Naive thymus-derived CD4-positive, alpha-beta T cell (primary cell): ENCODE measurements at regions not wholly inside any gene's neighbourhood (a gene's known extent, or its start where the extent isn't known, plus 50 kb on each side); places are given as distances from the start of the nearest gene placed in this dataset.

ENCODE experiments used
- ATAC-seq: fragments of 150-1000 bp; cut with Tn5 transposase; 2 replicates; pipeline ENCODE4 v1.10.0; 2021; ENCODE audit warnings: mild to moderate bottlenecking, moderate library complexity
- CTCF ChIA-PET: fragments of 350-600 bp; sonication (Branson Sonifier 250); formaldehyde crosslinking; loops from one replicate; lab custom pipeline; 2021; ENCODE audit warnings: antibody characterized with exemption; lab: Charles Lee
- POLR2A ChIA-PET: fragments of 350-600 bp; sonication (Branson Sonifier 250); formaldehyde crosslinking; loops from one replicate; lab custom pipeline; 2021; ENCODE audit warnings: antibody characterized with exemption, inconsistent platforms; lab: Charles Lee
- DNase-seq, 9 donors: peaks; one replicate each; pipeline versions ENCODE4 v3.0.0 to v3.0.0-alpha.2; 2020 to 2022; ENCODE audit warnings: mixed read lengths in 1 of 9
- H3K27ac ChIP-seq: one replicate; pipeline ENCODE4 v1.7.0; 2013; ENCODE audit warnings: mild to moderate bottlenecking, low read depth, low read length, moderate library complexity
- H3K27me3 ChIP-seq, 2 donors: one replicate each; pipeline ENCODE4 v1.7.0; 2013; ENCODE audit warnings: low read length in 2 of 2, mild to moderate bottlenecking in 2 of 2, moderate library complexity in 2 of 2; ENCODE audit not compliant: control insufficient read depth in 2 of 2, insufficient read depth in 2 of 2
- H3K36me3 ChIP-seq, 3 experiments: 1 replicate in 2 of 3; 2 replicates in 1 of 3; pipeline ENCODE4 v1.7.0; 2013; ENCODE audit warnings: low read length in 3 of 3, mild to moderate bottlenecking in 3 of 3, moderate library complexity in 1 of 3; ENCODE audit not compliant: insufficient read depth in 3 of 3, control insufficient read depth in 2 of 3
- H3K4me1 ChIP-seq, 2 donors: one replicate each; pipeline ENCODE4 v1.7.0; 2013; ENCODE audit warnings: low read length in 2 of 2, mild to moderate bottlenecking in 2 of 2, moderate library complexity in 1 of 2; ENCODE audit not compliant: control insufficient read depth in 2 of 2, insufficient read depth in 2 of 2
- H3K4me3 ChIP-seq: 2 replicates; pipeline ENCODE4 v1.7.0; 2013; ENCODE audit warnings: mild to moderate bottlenecking, low read length
- H3K9me3 ChIP-seq, 3 experiments: 1 replicate in 2 of 3; 2 replicates in 1 of 3; pipeline ENCODE4 v1.7.0; 2013; ENCODE audit warnings: low read length in 3 of 3; ENCODE audit not compliant: control insufficient read depth in 2 of 3
- H3K27ac Mint-ChIP-seq, 9 donors: one replicate each; pipeline ENCODE4 v1.8.0; 2020 to 2022; ENCODE audit warnings: mixed read lengths in 9 of 9, mild to moderate bottlenecking in 8 of 9, moderate library complexity in 5 of 9, inconsistent platforms in 2 of 9
- H3K27me3 Mint-ChIP-seq, 5 donors: one replicate each; pipeline ENCODE4 v1.8.0; 2021 to 2022; ENCODE audit warnings: mixed read lengths in 5 of 5, mild to moderate bottlenecking in 1 of 5
- H3K36me3 Mint-ChIP-seq, 5 donors: one replicate each; pipeline ENCODE4 v1.8.0; 2020 to 2022; ENCODE audit warnings: mixed read lengths in 5 of 5, mild to moderate bottlenecking in 3 of 5, inconsistent platforms in 1 of 5
- H3K4me1 Mint-ChIP-seq, 7 donors: one replicate each; pipeline ENCODE4 v1.8.0; 2020 to 2022; ENCODE audit warnings: mixed read lengths in 7 of 7, mild to moderate bottlenecking in 3 of 7, inconsistent platforms in 1 of 7
- H3K4me3 Mint-ChIP-seq, 10 donors: one replicate each; pipeline ENCODE4 v1.8.0; 2020 to 2022; ENCODE audit warnings: mild to moderate bottlenecking in 10 of 10, mixed read lengths in 10 of 10, moderate library complexity in 6 of 10, inconsistent platforms in 2 of 10
- H3K9me3 Mint-ChIP-seq, 11 donors: one replicate each; pipeline ENCODE4 v1.8.0; 2020 to 2022; ENCODE audit warnings: mixed read lengths in 11 of 11, mild to moderate bottlenecking in 4 of 11, inconsistent platforms in 1 of 11, moderate library complexity in 1 of 11
- intact Hi-C, 2 donors: fragments of 100-400 bp; cut with micrococcal nuclease; formaldehyde crosslinking; loops; one replicate each; pipeline ENCODE4 v1.15.1; 2023

DNA sequence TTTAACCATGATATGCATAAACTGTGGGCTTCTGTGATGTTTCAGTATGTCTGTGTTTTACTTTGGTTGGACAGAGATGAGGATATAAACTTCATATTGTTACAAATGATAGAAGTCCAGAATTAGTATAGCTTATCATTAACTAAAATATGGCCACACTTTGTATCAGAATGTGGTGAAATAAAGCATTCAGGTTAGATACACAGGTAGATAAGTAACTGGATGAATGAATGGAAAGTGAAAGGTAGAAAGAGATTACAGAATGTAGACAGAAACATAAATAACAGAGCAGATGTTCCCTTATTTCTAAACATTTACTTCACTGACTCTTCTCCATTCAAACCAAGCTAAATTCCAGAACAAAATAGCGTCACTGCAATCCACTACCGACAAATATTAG is 1033.8 kb downstream of the CDH18 start:
- no peak for DNase-seq
- H3K4me3 ChIP-seq = no peak overlapping the region
- no peaks in the 10 kb centered on the region for H3K27me3 ChIP-seq
- H3K4me3 Mint-ChIP-seq = no peak overlapping the region
- CTCF ChIA-PET = interaction anchor here (0.6 kb wide), 1 partner anchor 1702 kb away, joined by 5 read pairs; no protein-coding TSS in a partner anchor
- no peaks in the 10 kb centered on the region for H3K36me3 Mint-ChIP-seq
- H3K27ac Mint-ChIP-seq = no peak overlapping the region
- no peaks in the 10 kb centered on the region for H3K4me1 ChIP-seq
- H3K36me3 ChIP-seq = no peaks in the 10 kb centered on the region
- no peaks in the 10 kb centered on the region for H3K27me3 Mint-ChIP-seq
- H3K9me3 ChIP-seq = no peaks in the 10 kb centered on the region
- peaks cover 0 to 34% (median 4%) of the 10 kb centered on the region in 11 donors for H3K9me3 Mint-ChIP-seq
- H3K4me1 Mint-ChIP-seq = no peaks in the 10 kb centered on the region
- H3K27ac ChIP-seq = no peak overlapping the region
- POLR2A ChIA-PET = no interaction called here
- intact Hi-C loops = no loop called here
- ATAC-seq = no peak

DNA sequence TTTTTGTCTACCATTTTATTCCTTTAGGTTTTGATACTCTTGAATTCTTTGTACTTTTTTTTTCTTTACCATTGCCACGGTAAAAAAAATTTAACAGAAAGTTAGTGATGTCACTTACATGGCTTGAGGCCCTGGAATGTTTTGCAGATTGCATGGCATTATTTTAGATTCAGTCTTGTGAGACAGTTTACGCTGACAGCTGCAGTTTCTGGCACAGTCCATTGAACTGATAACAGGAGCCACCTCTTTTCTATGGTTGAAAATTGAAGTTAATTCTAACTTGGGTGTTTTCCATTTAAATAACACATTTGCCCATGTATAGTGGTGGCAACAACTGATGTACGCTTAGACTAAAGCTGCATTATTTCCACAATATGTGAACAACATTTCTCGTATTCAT is 1028.5 kb downstream of the CDH18 start:
- no peak overlapping the region for H3K27ac ChIP-seq
- H3K4me1 ChIP-seq = no peaks in the 10 kb centered on the region
- intact Hi-C loops = no loop called here
- Mint-ChIP-seq H3K4me3 (no peak overlapping the region), H3K27ac (no peak overlapping the region), H3K36me3 (no peaks in the 10 kb centered on the region), H3K9me3 (peaks cover 0 to 21% (median 0%) of the 10 kb centered on the region in 11 donors), H3K4me1 (no peaks in the 10 kb centered on the region), H3K27me3 (no peaks in the 10 kb centered on the region)
- DNase-seq = no peak
- CTCF ChIA-PET = no interaction called here
- H3K9me3 ChIP-seq = no peaks in the 10 kb centered on the region
- H3K27me3 ChIP-seq = no peaks in the 10 kb centered on the region
- no peaks in the 10 kb centered on the region for H3K36me3 ChIP-seq
- no peak overlapping the region for H3K4me3 ChIP-seq
- ATAC-seq = no peak
- POLR2A ChIA-PET = no interaction called here

DNA sequence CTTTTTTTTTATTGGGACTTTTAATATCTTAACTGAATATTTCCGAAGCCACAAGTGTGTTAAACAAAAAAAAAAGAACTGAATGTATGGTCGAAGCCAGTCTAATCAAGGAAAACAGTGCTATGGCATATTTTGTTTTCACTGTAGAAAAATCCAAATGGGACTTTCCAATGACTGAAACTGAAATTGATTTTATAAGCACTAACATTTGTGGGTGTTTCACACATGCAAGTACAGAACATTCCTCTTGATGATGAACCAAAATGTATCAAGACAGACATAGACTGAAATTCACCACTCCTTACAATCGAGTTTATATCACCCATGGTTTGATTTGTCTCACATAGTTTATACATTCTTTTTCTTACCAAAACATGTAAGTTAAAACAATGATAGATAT is 1026.8 kb downstream of the CDH18 start:
- Mint-ChIP-seq H3K4me1 (no peaks in the 10 kb centered on the region), H3K4me3 (no peak overlapping the region), H3K36me3 (no peaks in the 10 kb centered on the region), H3K27ac (no peak overlapping the region), H3K9me3 (peaks cover 0 to 24% (median 0%) of the 10 kb centered on the region in 11 donors), H3K27me3 (no peaks in the 10 kb centered on the region)
- Histone ChIP-seq H3K27me3 (no peaks in the 10 kb centered on the region), H3K4me3 (no peak overlapping the region), H3K9me3 (no peaks in the 10 kb centered on the region), H3K27ac (no peak overlapping the region), H3K36me3 (no peaks in the 10 kb centered on the region), H3K4me1 (no peaks in the 10 kb centered on the region)
- POLR2A ChIA-PET = no interaction called here
- DNase-seq (no peak), ATAC-seq (no peak)
- CTCF ChIA-PET = no interaction called here
- intact Hi-C loops = no loop called here

DNA sequence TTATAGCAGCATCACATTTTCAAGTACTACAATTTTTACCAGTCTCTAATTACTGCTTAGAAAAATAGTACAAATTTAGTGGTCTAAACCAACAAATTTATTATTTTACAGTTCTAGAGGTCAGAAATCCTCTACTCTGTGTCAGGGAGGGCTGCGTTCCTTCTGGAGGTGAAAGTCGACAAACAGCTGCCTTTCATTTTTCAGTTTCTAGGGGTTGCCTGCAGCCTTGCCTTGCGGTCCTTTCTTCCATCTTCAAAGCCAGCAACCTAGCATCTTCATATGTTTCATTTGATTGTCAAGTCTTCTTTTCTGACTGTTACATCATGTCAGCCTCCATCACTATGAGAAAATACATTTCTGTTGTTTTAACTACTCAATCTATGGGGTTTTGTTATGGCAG is 1022.1 kb downstream of the CDH18 start:
- no peak for ATAC-seq
- H3K4me3 Mint-ChIP-seq = no peak overlapping the region
- peaks cover 0 to 19% (median 2%) of the 10 kb centered on the region in 11 donors for H3K9me3 Mint-ChIP-seq

DNA sequence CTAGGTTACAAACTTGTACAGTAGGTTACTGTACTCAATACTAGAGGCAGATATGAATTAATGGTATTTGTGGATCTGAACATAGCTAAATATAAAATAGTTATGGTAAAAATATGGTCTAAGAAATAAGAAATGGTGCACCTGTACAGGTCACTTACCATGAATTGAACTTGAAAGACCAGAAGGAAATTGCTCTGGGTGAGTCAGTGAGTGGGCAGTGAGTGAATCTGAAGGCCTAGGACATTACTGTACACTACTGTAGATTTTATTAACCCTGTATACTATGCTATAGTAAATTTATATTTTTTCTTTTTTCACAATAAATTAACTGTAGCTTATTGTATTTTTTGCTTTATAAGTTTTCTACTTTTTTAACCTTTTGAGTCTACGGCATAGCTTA is 1020.4 kb downstream of the CDH18 start:
- intact Hi-C loops = no loop called here
- H3K36me3 ChIP-seq = no peaks in the 10 kb centered on the region
- no peak overlapping the region for H3K4me3 Mint-ChIP-seq
- H3K9me3 Mint-ChIP-seq = peaks cover 0 to 20% (median 2%) of the 10 kb centered on the region in 11 donors
- CTCF ChIA-PET = no interaction called here
- no peak overlapping the region for H3K4me3 ChIP-seq
- DNase-seq (no peak), ATAC-seq (no peak)
- no peaks in the 10 kb centered on the region for H3K4me1 Mint-ChIP-seq
- H3K36me3 Mint-ChIP-seq = no peaks in the 10 kb centered on the region
- H3K9me3 ChIP-seq = no peaks in the 10 kb centered on the region
- POLR2A ChIA-PET = no interaction called here
- H3K27ac Mint-ChIP-seq = no peak overlapping the region
- no peak overlapping the region for H3K27ac ChIP-seq
- no peaks in the 10 kb centered on the region for H3K27me3 Mint-ChIP-seq
- H3K4me1 ChIP-seq = no peaks in the 10 kb centered on the region
- no peaks in the 10 kb centered on the region for H3K27me3 ChIP-seq

More for the DNA sequence above, 1022.1 kb downstream of the CDH18 start:
- Mint-ChIP-seq H3K27ac (no peak overlapping the region), H3K4me1 (no peaks in the 10 kb centered on the region), H3K36me3 (no peaks in the 10 kb centered on the region), H3K27me3 (no peaks in the 10 kb centered on the region)
- no peak for DNase-seq
- CTCF ChIA-PET = no interaction called here
- Histone ChIP-seq H3K9me3 (no peaks in the 10 kb centered on the region), H3K27me3 (no peaks in the 10 kb centered on the region), H3K27ac (no peak overlapping the region), H3K4me3 (no peak overlapping the region), H3K36me3 (no peaks in the 10 kb centered on the region), H3K4me1 (no peaks in the 10 kb centered on the region)
- intact Hi-C loops = no loop called here
- POLR2A ChIA-PET = no interaction called here

DNA sequence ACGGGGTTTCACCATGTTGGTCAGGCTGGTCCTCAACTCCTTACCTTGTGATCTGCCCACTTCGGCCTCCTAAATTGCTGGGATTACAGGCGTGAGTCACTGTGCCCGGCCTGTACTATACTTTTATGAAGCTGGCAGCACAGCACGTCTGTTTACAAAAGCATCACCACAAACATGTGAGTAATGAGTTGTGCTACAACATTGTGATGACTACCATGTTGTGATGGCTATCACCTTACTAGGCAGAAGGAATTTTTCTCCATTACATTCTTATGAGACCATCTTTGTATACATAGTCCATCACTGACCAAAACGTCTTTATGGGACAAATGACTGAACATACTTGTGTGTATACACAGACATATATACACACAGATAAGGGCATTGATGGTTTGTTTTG is 1019.0 kb downstream of the CDH18 start:
- Mint-ChIP-seq H3K27me3 (no peaks in the 10 kb centered on the region), H3K4me3 (no peak overlapping the region), H3K36me3 (no peaks in the 10 kb centered on the region), H3K27ac (no peak overlapping the region), H3K4me1 (no peaks in the 10 kb centered on the region), H3K9me3 (peaks cover 0 to 17% (median 2%) of the 10 kb centered on the region in 11 donors)
- Histone ChIP-seq H3K36me3 (no peaks in the 10 kb centered on the region), H3K9me3 (no peaks in the 10 kb centered on the region), H3K4me3 (no peak overlapping the region), H3K27ac (no peak overlapping the region), H3K4me1 (no peaks in the 10 kb centered on the region), H3K27me3 (no peaks in the 10 kb centered on the region)
- DNase-seq = no peak
- ChIA-PET POLR2A (no interaction called here), CTCF (no interaction called here)
- intact Hi-C loops = no loop called here
- ATAC-seq = no peak

DNA sequence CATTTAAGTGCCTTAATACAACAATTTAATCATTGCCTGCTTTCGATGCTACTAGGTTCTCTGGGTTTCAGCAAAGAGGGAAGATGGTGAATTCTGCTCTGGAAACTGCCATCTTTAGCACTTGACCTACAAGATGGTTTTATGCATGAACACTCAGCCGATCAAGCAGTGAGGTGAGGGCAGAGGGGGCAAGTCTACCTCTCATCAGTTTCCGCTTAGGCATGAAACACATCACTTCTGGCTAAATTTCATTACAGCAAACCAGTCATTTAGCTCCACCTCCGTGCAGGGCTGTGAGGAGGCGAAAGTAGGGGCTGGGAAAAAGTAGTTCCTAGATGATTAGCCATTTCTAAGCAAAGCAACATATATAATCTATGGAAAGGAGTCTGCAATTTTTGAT is 1018.0 kb downstream of the CDH18 start:
- Histone ChIP-seq H3K4me1 (no peaks in the 10 kb centered on the region), H3K27me3 (no peaks in the 10 kb centered on the region), H3K36me3 (no peaks in the 10 kb centered on the region), H3K9me3 (no peaks in the 10 kb centered on the region), H3K4me3 (no peak overlapping the region), H3K27ac (no peak overlapping the region)
- Mint-ChIP-seq H3K4me3 (no peak overlapping the region), H3K9me3 (peaks cover 0 to 10% (median 2%) of the 10 kb centered on the region in 11 donors), H3K36me3 (no peaks in the 10 kb centered on the region), H3K27me3 (no peaks in the 10 kb centered on the region), H3K4me1 (no peaks in the 10 kb centered on the region), H3K27ac (no peak overlapping the region)
- CTCF ChIA-PET = no interaction called here
- ATAC-seq (no peak), DNase-seq (no peak)
- POLR2A ChIA-PET = no interaction called here
- intact Hi-C loops = no loop called here
